ENCODE measurements at regions not wholly inside any gene's neighbourhood (a gene's known extent, or its start where the extent isn't known, plus 50 kb on each side); places are given as distances from the start of the nearest gene placed in this dataset.
A peak's percentile ranks its signal among the peaks of the same experiment; 100 is the strongest.

- DNase-seq, result no peak
Observed at GRCh38 chr3:14288833-14289451, 110.3 kb downstream of the LSM3 start.

DNA sequence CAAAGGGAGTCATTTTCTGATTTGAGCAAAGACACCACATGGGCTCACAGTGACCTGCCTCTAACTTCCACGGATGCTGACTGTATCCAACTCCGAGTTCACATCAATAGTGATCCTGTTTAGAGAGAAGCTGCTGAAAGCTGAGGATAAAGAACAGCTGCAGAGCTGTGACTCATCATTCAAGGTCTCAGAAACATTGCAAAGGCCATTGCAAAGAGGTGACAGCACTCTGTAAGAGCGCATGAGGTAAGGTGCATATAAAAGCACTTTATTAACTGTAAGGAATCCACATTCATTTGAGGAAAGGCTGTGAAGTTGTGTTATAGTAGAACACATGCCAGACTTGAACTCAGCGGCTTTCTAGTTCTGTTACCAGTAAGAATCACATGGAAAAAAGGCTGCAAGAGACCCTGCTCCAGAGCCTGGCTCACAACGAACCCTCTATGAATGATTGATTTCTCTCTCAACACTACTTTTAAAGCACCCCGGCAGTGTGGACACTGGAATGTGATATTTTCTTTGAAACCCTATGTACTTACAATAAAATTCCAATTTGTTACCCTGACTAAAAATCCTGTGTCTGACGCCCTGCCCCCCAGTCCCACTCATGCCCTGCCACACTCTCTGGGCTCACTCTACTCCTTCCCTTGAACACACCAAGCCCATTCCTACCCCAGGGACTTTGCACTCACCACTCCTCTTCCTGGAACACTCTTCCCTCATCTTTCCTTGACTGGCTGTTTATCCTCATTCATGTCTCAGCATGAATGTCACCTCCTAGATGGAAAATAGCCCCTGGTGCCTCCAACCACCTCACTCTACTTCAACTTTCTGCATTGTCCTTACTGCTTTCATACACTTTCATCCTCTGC is 111.2 kb downstream of the LSM3 start:
- DNase-seq, result peak; percentile 51

DNA sequence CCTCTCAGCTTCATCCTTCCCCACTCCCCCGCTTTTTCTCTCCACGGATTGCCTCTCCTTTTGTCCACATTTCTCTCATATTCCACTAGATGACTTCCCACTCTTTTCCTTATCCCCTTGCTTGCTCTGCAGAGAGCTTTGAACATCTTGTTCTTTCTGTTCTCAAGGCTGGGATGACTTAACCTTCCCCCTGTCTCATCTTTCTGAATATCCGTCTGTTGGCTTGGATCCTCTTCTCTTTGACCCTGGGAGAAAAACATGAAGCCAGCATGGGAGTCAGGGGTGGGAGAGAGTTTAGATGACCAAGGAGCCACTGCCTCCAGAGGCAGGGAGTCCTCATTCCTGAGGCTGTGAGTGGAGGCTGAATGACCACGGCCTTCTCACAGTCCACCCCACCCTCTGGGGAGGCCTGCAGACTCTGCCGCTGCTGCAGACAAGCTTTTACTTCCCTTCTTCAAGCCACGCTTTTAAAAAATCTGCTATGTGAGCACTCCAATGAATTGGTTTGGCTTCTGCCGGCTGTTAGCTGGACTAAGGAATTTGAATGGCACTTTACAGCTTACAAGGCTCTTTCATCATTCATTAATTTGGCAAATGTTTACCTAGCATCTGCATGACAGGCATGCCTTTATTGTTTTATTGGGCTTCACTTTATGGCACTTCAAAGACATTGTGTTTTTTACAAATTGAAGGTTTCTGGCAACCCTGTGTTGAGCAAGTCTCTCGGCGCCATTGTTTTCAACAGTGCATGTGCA is 111.6 kb upstream of the SLC6A6 start:
- DNase-seq, result no peak

- DNase-seq, result no peak
Observed at GRCh38 chr3:14295037-14295436, 107.4 kb upstream of the SLC6A6 start.

GRCh38 chr3:14295801-14296200 is 106.6 kb upstream of the SLC6A6 start:
- no peak for DNase-seq

DNA sequence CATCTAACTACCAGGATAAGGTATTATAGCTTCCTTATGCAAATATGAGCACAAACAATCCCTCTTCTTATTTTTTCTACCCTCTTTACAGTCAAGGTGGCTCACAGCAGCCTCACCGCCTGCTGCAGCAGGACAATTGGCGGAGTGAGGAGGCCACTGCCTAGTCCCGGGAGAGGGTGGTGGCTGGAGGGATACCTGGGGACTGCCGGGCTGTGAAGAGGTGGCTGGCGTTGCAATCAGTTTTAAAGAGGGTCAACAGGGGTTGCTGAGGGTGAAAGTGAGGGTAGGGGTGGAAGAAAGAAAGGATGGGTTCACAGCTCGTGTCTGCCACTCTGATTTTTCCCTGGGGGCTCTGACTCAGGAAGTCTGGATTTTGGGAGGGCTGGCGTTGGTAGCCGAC is 105.1 kb upstream of the SLC6A6 start:
- no peak for DNase-seq

GRCh38 chr3:14297784-14298236 is 104.6 kb upstream of the SLC6A6 start:
- peak; percentile 32 for DNase-seq

- no peak for DNase-seq
Observed at GRCh38 chr3:14298442-14298841, 104.0 kb upstream of the SLC6A6 start.

GRCh38 chr3:14298991-14299555 is 103.3 kb upstream of the SLC6A6 start:
- no peak for DNase-seq

DNA sequence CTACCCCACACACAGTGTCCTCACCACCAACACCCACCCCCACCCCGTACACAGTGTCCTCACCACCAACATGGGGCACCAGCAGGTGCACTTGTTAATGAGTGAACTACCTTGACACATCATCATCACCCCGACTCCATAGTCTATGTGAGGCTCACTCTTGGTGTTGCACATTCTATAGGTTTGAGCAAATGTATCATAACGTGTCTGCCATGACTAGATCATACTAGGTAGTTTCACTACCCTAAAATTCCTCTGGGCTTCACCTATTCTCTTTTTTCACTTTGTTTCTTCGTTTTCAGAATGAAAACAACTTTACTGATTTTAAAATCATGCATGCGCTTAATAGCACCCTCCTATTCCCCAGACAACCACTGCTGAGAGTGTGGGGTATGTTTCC is 102.6 kb upstream of the SLC6A6 start:
- no peak for DNase-seq

DNA sequence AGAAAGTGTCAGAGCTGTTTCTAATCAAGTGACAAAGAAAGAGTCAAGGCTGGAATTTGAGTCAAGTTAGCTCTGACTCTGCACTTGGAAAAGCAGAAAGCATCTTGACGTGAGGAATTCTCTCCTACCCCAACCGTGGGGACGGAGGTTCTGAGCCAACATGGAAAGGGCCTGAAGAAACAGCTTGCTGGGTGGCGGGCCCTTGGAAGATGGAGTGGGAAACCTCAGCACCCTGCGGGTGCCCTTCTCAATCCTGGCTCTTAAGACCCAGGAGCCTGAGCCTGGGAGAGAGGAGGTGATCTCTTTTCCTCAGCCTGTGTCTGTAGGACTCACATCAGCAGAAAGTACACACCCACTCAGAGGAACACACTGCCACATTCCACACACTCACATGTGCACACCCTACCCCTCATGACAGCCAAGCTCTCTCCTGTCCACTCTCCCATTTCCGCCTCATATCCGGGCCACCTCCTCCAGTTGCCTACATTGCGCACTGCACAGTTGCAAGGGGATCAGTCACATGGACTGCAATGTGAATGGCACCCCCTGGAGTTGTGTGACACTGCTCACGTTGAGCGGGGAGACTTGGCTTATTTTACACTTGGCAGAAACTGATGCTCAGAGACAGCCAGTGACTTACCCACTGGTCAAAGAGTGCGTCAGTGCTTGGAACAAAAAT is 101.5 kb upstream of the SLC6A6 start:
- DNase-seq, result no peak

DNA sequence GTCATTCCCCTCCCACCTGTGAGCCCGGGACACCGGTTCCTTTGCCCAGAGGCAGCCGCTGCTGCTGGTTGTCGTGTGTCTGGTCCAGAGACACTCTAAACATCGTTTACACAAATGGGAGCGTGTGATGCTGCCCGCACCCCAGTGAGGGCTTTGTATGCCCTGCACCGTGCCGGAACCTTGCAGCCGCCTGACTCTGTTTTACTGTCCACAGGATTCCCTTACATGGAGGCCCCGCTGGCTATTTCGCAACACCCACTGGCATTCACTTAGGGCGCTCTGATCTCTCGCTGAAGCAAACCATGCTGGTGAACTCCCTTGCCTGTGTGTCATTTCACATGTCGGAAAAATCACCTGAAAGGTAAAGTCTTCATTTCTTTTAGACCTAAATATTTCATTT is 100.8 kb upstream of the SLC6A6 start:
- no peak for DNase-seq

DNA sequence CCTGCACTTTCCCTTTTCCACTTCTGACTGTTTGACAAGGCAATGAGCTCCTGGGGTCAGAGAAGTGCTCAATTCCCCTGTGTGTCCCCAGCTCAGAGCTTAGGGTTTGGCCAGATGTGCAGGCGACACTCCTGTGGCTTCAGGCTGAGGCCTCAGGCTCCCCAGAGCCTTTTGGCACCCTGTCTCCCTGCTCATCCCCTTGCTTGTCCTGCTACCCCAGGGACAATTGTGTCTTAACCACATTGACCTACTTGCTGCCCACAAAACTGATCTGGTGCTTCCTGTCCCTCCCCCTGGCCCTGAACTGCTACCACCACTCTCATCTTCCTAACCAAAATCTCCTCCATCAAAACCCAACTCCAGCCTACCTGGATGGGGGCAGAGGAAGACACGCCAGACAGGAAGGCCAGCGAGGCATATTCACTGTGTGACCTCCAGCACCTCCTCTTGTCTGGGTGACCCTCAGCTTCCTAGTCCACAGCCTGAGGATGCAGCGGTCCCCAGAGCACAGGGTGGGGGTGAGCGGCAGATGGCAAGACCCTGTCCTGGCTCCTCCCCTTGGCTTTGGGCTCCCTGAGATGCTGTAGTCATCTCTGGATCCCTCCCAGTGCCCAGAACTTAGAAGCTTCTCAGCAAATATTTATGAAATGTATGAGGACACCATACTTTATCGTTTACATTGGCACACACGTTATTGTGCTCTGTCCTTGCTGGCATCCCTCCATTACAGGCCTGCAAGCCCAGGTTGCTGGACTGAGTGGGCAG is 98.9 kb upstream of the SLC6A6 start:
- no peak for DNase-seq

DNA sequence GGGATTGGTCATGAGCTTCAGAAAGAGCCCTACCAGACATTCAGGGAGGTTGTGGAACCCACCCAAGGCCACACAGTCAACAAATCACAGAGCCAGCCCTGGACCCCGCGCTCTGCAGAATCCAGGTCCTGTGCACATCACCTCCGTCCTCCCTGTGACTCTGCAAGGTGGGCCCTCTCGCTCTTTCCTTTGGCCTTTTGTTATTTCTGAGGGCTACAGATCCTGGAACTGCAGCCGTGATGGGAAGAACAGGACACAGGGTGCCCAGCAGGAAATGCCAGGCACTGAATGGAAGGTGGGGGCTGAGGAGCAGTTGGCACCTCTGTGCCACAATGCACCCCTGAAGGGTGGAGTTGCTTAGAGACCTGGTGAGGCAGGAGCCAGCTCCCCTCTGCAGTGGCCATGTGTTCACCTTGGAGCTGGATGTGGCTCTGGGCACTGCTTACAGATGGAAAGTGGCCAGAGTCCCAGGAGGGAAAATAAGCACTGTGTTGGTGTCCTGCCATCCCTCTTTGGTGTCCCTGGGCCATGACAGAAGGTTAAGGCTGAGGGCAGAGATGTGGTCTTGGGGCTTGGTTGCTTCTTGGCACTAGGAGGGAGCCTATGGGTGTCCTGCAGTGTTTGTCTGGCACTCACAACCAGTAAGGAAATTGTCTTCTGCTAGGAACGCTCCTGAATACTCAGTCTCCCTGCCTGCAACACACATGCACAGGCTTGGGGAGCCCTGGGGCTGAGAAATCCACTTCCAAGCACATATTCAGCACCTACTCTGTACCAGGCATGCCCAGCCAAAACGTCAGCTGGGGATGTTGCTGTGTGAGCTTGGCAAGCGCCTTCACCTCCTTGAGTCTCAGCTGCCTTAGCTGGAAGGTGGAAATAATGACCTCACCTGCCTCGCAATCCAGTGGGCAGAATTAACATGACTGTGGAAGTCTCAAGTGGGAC is 98.0 kb upstream of the SLC6A6 start:
- DNase-seq, result no peak

DNA sequence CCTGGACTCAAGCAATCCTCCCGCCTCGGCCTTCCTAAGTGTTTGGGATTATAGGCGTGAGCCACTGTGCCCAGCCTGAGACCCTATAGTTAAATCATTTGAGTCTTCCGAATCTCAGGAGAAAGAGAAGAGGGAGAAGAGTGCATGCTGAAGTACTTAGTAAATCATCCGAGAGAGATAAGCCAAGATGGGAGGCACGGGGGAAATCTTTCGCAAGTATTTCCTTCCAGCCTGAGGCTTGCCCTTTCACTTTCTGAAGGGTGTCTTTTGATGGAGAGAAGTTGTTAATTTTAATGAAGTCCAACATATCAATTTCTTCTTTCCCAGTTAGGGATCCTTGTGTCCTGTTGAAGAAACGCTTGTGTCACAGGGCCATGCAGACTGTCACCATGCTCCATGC is 97.1 kb upstream of the SLC6A6 start:
- DNase-seq, result no peak

- DNase-seq, result no peak
Observed at GRCh38 chr3:14306142-14306541, 96.3 kb upstream of the SLC6A6 start.

DNA sequence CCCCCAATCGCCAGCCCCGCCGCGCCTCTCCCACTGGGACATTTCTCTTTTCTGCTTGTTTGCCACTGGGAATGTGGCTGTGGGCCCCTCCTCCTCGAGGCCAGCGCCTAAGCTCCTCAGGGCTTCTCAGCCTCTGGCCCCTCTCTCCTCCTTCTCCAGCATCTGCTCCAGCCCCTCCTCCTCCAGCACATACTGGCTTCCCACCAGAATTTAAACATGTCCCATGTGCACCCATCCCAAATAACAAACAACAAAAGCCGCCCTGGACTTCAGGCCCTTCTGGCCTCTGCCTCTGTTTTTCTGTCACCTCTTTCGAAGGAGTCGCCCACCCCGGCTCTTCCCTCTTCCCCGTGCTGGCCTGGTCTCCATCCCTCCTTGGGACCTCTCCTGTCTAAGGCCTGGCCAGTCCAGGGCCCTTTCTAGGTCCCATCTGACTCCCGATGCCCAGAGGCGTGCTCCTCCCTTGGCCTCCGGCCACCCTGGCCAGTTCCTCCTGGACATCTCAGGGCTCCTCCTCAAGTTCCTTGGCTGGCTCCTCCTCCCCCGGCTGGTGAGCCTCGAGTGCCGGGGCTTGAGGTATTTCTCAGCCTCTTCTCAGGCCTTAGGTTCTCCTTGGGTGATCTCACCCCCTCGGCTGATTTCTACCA is 94.6 kb upstream of the SLC6A6 start:
- no peak for DNase-seq

- no peak for DNase-seq
Observed at GRCh38 chr3:14311729-14312128, 90.7 kb upstream of the SLC6A6 start.

GRCh38 chr3:14312375-14312774 is 90.0 kb upstream of the SLC6A6 start:
- no peak for DNase-seq

DNA sequence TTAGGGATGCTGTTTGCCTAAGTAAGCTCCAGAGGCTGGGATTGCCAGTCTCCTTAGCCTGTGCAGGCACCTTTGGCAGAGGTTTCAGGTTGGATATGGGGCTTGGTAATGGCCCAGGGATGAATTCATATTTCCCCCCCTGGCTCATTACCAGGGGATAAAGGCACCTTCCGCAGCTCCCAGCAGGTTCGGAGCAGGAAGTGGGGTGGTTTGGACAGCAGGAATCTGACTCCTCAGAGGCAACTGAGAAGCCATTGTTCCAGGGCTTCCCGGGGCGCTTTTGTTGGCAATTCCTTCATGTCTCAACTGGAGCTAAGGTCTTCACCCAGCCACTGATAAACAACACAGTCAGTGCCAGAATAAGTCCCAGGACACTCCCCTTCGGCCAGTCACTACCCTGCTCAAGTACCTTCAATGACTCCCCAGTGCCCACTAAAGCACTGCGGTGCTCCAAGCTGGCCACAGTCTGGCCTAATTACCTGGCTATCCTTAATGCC is 85.3 kb upstream of the SLC6A6 start:
- DNase-seq, result no peak
